Stomach (tissue), 8 donors: ENCODE measurements at regions not wholly inside any gene's neighbourhood (a gene's known extent, or its start where the extent isn't known, plus 50 kb on each side); places are given as distances from the start of the nearest gene placed in this dataset.

Source experiments
- DNase-seq, 2 donors: peaks; one replicate each; pipeline versions ENCODE4 v3.0.0 to v3.0.0-alpha.2; 2013 to 2019
- H3K27ac ChIP-seq, 5 donors: fragments of 200-600 bp in 4 of 5; sonication (generic) in 4 of 5; one replicate each; pipeline ENCODE4 v1.5.1; 2013 to 2019; ENCODE audit warnings: mild to moderate bottlenecking in 1 of 5, moderate library complexity in 1 of 5
- H3K27me3 ChIP-seq, 3 donors: fragments of 200-600 bp; sonication (generic); one replicate each; pipeline ENCODE4 v1.5.1; 2017 to 2019; ENCODE audit warnings: mixed run types in 1 of 3
- H3K36me3 ChIP-seq, 4 donors: fragments of 200-600 bp; sonication (generic); 1 replicate in 3 of 4; 2 replicates in 1 of 4; pipeline ENCODE4 v1.5.1; 2016 to 2019
- H3K4me1 ChIP-seq, 4 donors: fragments of 200-600 bp; sonication (generic); one replicate each; pipeline ENCODE4 v1.5.1; 2016 to 2019
- H3K4me3 ChIP-seq, 4 donors: fragments of 200-600 bp; sonication (generic) in 3 of 4; one replicate each; pipeline ENCODE4 v1.5.1; 2016 to 2019; ENCODE audit warnings: mild to moderate bottlenecking in 1 of 4
- H3K9me3 ChIP-seq, 4 donors: fragments of 200-600 bp; sonication (generic); one replicate each; pipeline ENCODE4 v1.5.1; 2016 to 2019
- EP300 ChIP-seq: sonication (generic); formaldehyde crosslinking; IDR thresholded peaks from one replicate; pipeline ENCODE4 v1.6.1; 2017; ENCODE audit warnings: antibody characterized with exemption
- POLR2A ChIP-seq, 4 donors: fragments of 450-650 bp; IDR thresholded peaks; one replicate each; pipeline ENCODE4 v1.6.1; 2016; ENCODE audit warnings: antibody characterized with exemption in 4 of 4, control low read depth in 2 of 4, mild to moderate bottlenecking in 1 of 4, moderate library complexity in 1 of 4
- POLR2AphosphoS5 ChIP-seq, 3 donors: sonication (generic); formaldehyde crosslinking; IDR thresholded peaks; one replicate each; pipeline ENCODE4 v1.6.1; 2016; ENCODE audit warnings: antibody characterized with exemption in 3 of 3
- WGBS, 5 donors: extraction: QIAGEN DNeasy Blood & Tissue Kit in 3 of 5; methylation state at CpG; one replicate each; pipeline versions ENCODE4 v1.1.5 to v1.1.7; 2013 to 2018; 5-methylcytosine and 5-hydroxymethylcytosine counted together
- intact Hi-C: fragments of 100-400 bp; cut with DNase I; formaldehyde crosslinking; loops from one replicate; pipeline ENCODE4 v1.15.1; 2023; ENCODE audit warnings: low total_unique reads
- TF ChIP-seq, protein P1 (sequence below), 7 experiments: fragments of 450-650 bp in 4 of 7; fragments of 200-600 bp in 3 of 7; sonication (generic) in 3 of 7; IDR thresholded peaks; one replicate each; pipeline ENCODE4 v1.5.1; 2016 to 2019; ENCODE audit warnings: antibody characterized with exemption in 7 of 7, control low read depth in 2 of 7, mild to moderate bottlenecking in 1 of 7
- donor health status: healthy with polysubstance abuse.
- donor health status: Bipolar disorder and iron deficiency.
- donor health status: healthy.

DNA sequence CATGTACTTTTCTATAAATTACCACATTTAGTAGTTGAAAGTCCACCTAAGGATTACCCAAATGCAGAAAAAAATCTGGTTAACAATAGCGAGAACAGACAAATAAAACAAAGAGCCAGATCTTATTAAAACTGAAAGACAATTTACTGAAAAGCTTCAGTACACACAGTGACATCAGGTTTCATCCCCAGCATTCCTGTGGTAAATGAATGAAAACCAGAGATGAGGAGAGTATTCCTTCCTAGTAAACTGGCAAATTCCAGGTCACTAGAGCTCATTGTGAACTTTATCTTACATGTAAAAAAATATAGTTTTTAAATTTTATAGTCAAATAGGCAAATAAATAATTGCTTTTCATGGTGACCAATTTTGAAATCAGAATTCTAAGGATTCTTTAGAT lies 1290.5 kb downstream of the ADGRL3 start:
- Histone ChIP-seq H3K9me3 (peaks cover 0 to 9% (median 0%) of the 10 kb centered on the region in 4 donors), H3K27me3 (no peaks in the 10 kb centered on the region), H3K4me3 (no peak overlapping the region), H3K27ac (no peak overlapping the region), H3K36me3 (no peaks in the 10 kb centered on the region), H3K4me1 (no peaks in the 10 kb centered on the region)
- DNase-seq, result no peak
- no peak for TF ChIP-seq EP300
- TF ChIP-seq POLR2AphosphoS5 (IDR thresholded peaks at IDR 0.05), result no peak
- TF ChIP-seq, protein P1, sequence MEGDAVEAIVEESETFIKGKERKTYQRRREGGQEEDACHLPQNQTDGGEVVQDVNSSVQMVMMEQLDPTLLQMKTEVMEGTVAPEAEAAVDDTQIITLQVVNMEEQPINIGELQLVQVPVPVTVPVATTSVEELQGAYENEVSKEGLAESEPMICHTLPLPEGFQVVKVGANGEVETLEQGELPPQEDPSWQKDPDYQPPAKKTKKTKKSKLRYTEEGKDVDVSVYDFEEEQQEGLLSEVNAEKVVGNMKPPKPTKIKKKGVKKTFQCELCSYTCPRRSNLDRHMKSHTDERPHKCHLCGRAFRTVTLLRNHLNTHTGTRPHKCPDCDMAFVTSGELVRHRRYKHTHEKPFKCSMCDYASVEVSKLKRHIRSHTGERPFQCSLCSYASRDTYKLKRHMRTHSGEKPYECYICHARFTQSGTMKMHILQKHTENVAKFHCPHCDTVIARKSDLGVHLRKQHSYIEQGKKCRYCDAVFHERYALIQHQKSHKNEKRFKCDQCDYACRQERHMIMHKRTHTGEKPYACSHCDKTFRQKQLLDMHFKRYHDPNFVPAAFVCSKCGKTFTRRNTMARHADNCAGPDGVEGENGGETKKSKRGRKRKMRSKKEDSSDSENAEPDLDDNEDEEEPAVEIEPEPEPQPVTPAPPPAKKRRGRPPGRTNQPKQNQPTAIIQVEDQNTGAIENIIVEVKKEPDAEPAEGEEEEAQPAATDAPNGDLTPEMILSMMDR (IDR thresholded peaks at IDR 0.05), result no peak
- TF ChIP-seq POLR2A (IDR thresholded peaks at IDR 0.05), result no peak
- intact Hi-C loops, result no loop called here
- WGBS, 5 donors, result 82 to 92% (median 85%) methylated on average over 1 of the region's 1 CpG

DNA sequence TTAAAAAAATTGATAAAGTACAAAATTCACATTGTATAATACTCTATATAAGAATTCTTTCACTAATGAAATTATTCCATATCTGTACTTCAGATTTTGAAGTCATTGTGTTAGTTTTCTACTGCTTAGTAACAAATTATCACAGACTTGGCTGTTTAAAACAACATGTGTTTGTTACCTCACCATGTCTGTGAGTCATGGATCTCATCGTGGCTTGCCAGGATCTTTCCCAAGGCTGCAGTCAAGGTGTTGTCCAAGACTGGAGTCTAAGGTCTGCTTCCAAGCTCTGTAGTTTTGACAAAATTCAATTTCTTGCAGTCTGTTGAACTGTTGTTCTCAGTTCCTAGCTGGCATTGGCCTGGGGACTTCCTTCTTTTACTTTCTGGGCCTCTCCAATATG lies 1286.9 kb downstream of the ADGRL3 start:
- Histone ChIP-seq H3K36me3 (no peaks in the 10 kb centered on the region), H3K27me3 (no peaks in the 10 kb centered on the region), H3K4me3 (no peak overlapping the region), H3K9me3 (peaks cover 0 to 4% (median 0%) of the 10 kb centered on the region in 4 donors), H3K27ac (no peak overlapping the region), H3K4me1 (no peaks in the 10 kb centered on the region)
- WGBS, 5 donors, result 62 to 81% (median 72%) methylated on average over 1 of the region's 1 CpG
- no peak for TF ChIP-seq POLR2A (IDR thresholded peaks at IDR 0.05)
- no peak for TF ChIP-seq EP300
- TF ChIP-seq POLR2AphosphoS5 (IDR thresholded peaks at IDR 0.05), result no peak
- TF ChIP-seq, protein P1 (IDR thresholded peaks at IDR 0.05), result no peak
- intact Hi-C loops, result no loop called here
- no peak for DNase-seq

DNA sequence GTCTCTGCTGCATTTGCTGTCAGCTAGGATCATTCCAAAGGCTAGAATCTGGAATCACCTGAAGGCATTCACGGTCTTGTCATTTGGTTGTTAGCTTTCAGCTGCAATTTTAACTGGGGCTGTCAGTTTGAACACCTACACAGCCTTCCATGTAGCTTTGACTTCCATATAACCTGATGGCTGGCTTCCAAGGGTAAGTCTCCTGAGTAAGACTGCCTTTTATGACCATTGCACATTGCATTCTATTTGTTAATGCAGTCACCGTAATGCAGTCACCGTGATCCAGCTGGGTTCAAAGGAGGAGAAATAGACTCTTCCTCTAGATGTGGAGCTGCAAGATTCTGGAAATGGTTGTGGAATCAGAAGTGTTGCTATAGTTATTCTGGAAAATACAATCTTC lies 1284.2 kb downstream of the ADGRL3 start:
- TF ChIP-seq, protein P1 (IDR thresholded peaks at IDR 0.05), result no peak
- no peak for TF ChIP-seq EP300
- TF ChIP-seq POLR2A (IDR thresholded peaks at IDR 0.05), result no peak
- no peak for TF ChIP-seq POLR2AphosphoS5 (IDR thresholded peaks at IDR 0.05)

DNA sequence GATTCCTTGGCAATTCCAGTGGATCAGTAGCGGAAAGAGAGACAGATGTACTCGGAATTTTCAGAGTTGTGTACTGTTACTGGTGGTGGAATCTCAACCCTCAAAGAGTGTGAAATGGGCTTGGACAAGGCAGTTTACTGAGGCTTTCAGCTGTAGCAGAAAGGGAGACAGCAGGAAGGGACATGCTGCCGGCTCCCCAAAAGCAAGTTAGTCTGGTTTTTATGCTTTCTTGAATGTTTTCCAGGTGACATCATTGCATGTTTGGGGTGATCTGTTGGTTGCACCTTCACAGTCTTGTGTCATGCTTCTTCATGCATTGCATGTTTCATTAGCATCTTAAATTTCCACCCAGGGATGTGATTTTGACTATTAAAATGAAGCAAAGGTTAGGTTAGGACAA lies 1282.2 kb downstream of the ADGRL3 start:
- DNase-seq, result no peak
- WGBS, 5 donors, result 74 to 85% (median 79%) methylated on average over 3 of the region's 3 CpGs
- Histone ChIP-seq H3K4me1 (no peaks in the 10 kb centered on the region), H3K27me3 (no peaks in the 10 kb centered on the region), H3K27ac (no peak overlapping the region), H3K9me3 (no peaks in the 10 kb centered on the region), H3K4me3 (no peak overlapping the region), H3K36me3 (no peaks in the 10 kb centered on the region)
- intact Hi-C loops, result no loop called here
- TF ChIP-seq EP300, result no peak
- TF ChIP-seq POLR2AphosphoS5 (IDR thresholded peaks at IDR 0.05), result no peak
- no peak for TF ChIP-seq POLR2A (IDR thresholded peaks at IDR 0.05)
- TF ChIP-seq, protein P1 (IDR thresholded peaks at IDR 0.05), result no peak

More for the DNA sequence above, 1284.2 kb downstream of the ADGRL3 start:
- Histone ChIP-seq H3K4me3 (no peak overlapping the region), H3K27me3 (no peaks in the 10 kb centered on the region), H3K36me3 (no peaks in the 10 kb centered on the region), H3K4me1 (no peaks in the 10 kb centered on the region), H3K27ac (no peak overlapping the region), H3K9me3 (no peaks in the 10 kb centered on the region)
- 78 to 88% (median 83%) methylated on average over 3 of the region's 3 CpGs for WGBS, 5 donors
- intact Hi-C loops, result no loop called here
- no peak for DNase-seq
